SK-N-SH (cell line): ENCODE measurements at regions not wholly inside any gene's neighbourhood (a gene's known extent, or its start where the extent isn't known, plus 50 kb on each side); places are given as distances from the start of the nearest gene placed in this dataset.

Source experiments
- EP300 ChIP-seq, 2 experiments: IDR thresholded peaks; 2 replicates each; pipeline versions ENCODE4 v1.4.0 to v1.6.1; 2012; ENCODE audit warnings: borderline replicate concordance in 1 of 2, low read depth in 1 of 2, low read length in 1 of 2
- EZH2phosphoT487 ChIP-seq: fragments of 200-600 bp; sonication (generic); IDR thresholded peaks from 2 replicates; pipeline ENCODE4 v1.6.1; 2017; ENCODE audit warnings: low read depth, mixed run types, mild to moderate bottlenecking, antibody characterized with exemption, moderate library complexity, borderline replicate concordance
- GABPA ChIP-seq: IDR thresholded peaks from 2 replicates; pipeline ENCODE4 v1.4.0; 2012; ENCODE audit warnings: low read depth, mild to moderate bottlenecking
- POLR2AphosphoS5 ChIP-seq: IDR thresholded peaks from 2 replicates; pipeline ENCODE4 v1.6.1; 2012; ENCODE audit warnings: low read depth, low read length
- RAD21 ChIP-seq: IDR thresholded peaks from 2 replicates; pipeline ENCODE4 v1.6.1; 2012; ENCODE audit warnings: mild to moderate bottlenecking, low read length
- RCOR1 ChIP-seq: fragments of 150-350 bp; IDR thresholded peaks from 2 replicates; pipeline ENCODE4 v1.6.1; 2017; ENCODE audit warnings: antibody characterized with exemption, low read length
- SIN3A ChIP-seq: IDR thresholded peaks from 2 replicates; pipeline ENCODE4 v1.6.1; 2012; ENCODE audit warnings: low read depth, mild to moderate bottlenecking, low read length, moderate library complexity, borderline replicate concordance
- TAF1 ChIP-seq: IDR thresholded peaks from 2 replicates; pipeline ENCODE4 v1.6.1; 2012; ENCODE audit warnings: low read depth, mild to moderate bottlenecking, low read length, moderate library complexity, borderline replicate concordance
- TF ChIP-seq, protein P1 (sequence below): IDR thresholded peaks from 2 replicates; pipeline ENCODE4 v1.4.0; 2012; ENCODE audit warnings: low read depth, borderline replicate concordance
- TF ChIP-seq, protein P2 (sequence below): fragments of 200-600 bp; sonication (generic); IDR thresholded peaks from 2 replicates; pipeline ENCODE4 v1.6.1; 2017; ENCODE audit warnings: antibody characterized with exemption, mild to moderate bottlenecking, moderate library complexity
- TF ChIP-seq, protein P3 (sequence below): IDR thresholded peaks from 2 replicates; pipeline ENCODE4 v1.6.1; 2012; ENCODE audit warnings: mild to moderate bottlenecking, low read depth, low read length, moderate library complexity

DNA sequence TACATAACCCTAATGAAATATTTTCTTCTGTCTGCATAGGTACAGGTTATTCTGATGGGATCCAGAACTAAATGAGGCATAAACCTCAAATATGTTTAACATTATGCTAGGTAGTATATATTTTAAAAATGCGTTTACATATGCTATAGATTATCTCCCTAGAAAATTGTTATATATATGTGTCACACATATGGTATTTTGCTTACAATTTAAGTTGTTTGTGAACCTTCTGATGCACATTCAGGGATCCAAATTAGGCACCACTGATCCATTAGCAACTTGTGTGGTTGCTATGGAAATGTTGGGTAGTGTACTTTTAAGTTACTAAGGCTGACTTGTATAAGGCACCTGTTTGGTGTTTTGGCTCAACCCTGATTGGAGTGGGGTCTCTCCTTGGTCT lies 456.7 kb downstream of the AEBP2 start:
- TF ChIP-seq, protein P1, sequence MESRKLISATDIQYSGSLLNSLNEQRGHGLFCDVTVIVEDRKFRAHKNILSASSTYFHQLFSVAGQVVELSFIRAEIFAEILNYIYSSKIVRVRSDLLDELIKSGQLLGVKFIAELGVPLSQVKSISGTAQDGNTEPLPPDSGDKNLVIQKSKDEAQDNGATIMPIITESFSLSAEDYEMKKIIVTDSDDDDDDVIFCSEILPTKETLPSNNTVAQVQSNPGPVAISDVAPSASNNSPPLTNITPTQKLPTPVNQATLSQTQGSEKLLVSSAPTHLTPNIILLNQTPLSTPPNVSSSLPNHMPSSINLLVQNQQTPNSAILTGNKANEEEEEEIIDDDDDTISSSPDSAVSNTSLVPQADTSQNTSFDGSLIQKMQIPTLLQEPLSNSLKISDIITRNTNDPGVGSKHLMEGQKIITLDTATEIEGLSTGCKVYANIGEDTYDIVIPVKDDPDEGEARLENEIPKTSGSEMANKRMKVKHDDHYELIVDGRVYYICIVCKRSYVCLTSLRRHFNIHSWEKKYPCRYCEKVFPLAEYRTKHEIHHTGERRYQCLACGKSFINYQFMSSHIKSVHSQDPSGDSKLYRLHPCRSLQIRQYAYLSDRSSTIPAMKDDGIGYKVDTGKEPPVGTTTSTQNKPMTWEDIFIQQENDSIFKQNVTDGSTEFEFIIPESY = no peak
- TF ChIP-seq, protein P2, sequence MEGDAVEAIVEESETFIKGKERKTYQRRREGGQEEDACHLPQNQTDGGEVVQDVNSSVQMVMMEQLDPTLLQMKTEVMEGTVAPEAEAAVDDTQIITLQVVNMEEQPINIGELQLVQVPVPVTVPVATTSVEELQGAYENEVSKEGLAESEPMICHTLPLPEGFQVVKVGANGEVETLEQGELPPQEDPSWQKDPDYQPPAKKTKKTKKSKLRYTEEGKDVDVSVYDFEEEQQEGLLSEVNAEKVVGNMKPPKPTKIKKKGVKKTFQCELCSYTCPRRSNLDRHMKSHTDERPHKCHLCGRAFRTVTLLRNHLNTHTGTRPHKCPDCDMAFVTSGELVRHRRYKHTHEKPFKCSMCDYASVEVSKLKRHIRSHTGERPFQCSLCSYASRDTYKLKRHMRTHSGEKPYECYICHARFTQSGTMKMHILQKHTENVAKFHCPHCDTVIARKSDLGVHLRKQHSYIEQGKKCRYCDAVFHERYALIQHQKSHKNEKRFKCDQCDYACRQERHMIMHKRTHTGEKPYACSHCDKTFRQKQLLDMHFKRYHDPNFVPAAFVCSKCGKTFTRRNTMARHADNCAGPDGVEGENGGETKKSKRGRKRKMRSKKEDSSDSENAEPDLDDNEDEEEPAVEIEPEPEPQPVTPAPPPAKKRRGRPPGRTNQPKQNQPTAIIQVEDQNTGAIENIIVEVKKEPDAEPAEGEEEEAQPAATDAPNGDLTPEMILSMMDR = no peak
- TF ChIP-seq GABPA (no peak), SIN3A (no peak), RAD21 (no peak), RCOR1 (no peak), POLR2AphosphoS5 (no peak), EZH2phosphoT487 (no peak), EP300 (IDR thresholded peaks at IDR 0.05; ENCODE audit: borderline replicate concordance in 1 of 2, low read depth in 1 of 2, low read length in 1 of 2) (no peak), TAF1 (no peak)
- TF ChIP-seq, protein P3, sequence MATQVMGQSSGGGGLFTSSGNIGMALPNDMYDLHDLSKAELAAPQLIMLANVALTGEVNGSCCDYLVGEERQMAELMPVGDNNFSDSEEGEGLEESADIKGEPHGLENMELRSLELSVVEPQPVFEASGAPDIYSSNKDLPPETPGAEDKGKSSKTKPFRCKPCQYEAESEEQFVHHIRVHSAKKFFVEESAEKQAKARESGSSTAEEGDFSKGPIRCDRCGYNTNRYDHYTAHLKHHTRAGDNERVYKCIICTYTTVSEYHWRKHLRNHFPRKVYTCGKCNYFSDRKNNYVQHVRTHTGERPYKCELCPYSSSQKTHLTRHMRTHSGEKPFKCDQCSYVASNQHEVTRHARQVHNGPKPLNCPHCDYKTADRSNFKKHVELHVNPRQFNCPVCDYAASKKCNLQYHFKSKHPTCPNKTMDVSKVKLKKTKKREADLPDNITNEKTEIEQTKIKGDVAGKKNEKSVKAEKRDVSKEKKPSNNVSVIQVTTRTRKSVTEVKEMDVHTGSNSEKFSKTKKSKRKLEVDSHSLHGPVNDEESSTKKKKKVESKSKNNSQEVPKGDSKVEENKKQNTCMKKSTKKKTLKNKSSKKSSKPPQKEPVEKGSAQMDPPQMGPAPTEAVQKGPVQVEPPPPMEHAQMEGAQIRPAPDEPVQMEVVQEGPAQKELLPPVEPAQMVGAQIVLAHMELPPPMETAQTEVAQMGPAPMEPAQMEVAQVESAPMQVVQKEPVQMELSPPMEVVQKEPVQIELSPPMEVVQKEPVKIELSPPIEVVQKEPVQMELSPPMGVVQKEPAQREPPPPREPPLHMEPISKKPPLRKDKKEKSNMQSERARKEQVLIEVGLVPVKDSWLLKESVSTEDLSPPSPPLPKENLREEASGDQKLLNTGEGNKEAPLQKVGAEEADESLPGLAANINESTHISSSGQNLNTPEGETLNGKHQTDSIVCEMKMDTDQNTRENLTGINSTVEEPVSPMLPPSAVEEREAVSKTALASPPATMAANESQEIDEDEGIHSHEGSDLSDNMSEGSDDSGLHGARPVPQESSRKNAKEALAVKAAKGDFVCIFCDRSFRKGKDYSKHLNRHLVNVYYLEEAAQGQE = no peak
